HUES64 (cell line): ENCODE measurements at regions not wholly inside any gene's neighbourhood (a gene's known extent, or its start where the extent isn't known, plus 50 kb on each side); places are given as distances from the start of the nearest gene placed in this dataset.

Source experiments
- H3K27ac ChIP-seq: 2 replicates; pipeline ENCODE4 v1.7.0; 2013; ENCODE audit warnings: low read depth, low read length, inconsistent platforms
- H3K27me3 ChIP-seq: 2 replicates; pipeline ENCODE4 v1.6.1; 2013; ENCODE audit warnings: mild to moderate bottlenecking, low read length; ENCODE audit not compliant: insufficient read depth
- H3K36me3 ChIP-seq: 2 replicates; pipeline ENCODE4 v1.6.1; 2013; ENCODE audit warnings: mild to moderate bottlenecking, low read length; ENCODE audit not compliant: insufficient read depth
- H3K4me1 ChIP-seq: 2 replicates; pipeline ENCODE4 v1.6.1; 2013; ENCODE audit warnings: mild to moderate bottlenecking, low read length, moderate library complexity; ENCODE audit not compliant: insufficient read depth
- H3K4me3 ChIP-seq: 2 replicates; pipeline ENCODE4 v1.5.1; 2013; ENCODE audit warnings: mild to moderate bottlenecking, low read length, moderate library complexity
- H3K9ac ChIP-seq: 2 replicates; pipeline ENCODE4 v1.6.1; 2013; ENCODE audit warnings: mild to moderate bottlenecking, low read depth, low read length
- H3K9me3 ChIP-seq: 2 replicates; pipeline ENCODE4 v1.6.1; 2013; ENCODE audit warnings: low read depth, low read length; ENCODE audit not compliant: insufficient read depth
- WGBS: fragments of 150-250, 120-280 bp; methylation state at CpG from one replicate; pipeline ENCODE4 v1.1.7; 2013; ENCODE audit warnings: missing lambda C conversion rate; 5-methylcytosine and 5-hydroxymethylcytosine counted together

DNA sequence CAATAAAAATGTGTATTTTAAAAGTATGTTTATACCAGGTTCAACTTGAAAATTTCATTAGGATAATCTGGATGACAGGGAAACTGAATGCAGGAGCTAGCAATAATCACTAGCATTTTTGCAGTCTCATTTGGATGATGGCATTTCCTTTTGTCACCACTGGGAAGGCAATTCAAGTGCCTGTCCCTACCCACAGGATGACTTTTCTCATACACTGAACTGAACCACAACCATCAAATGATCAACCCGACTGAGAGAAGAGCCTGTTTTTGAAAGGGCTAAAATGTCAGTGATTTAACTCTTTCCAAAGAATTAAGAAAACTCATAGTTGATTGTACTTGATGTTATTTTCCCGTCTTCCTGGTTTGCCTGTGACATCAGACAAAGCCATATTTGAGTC, 115.0 kb downstream of the FAM124B start:
- no peaks in the 10 kb centered on the region for H3K4me1 ChIP-seq
- no peaks in the 10 kb centered on the region for H3K27me3 ChIP-seq
- H3K36me3 ChIP-seq: no peaks in the 10 kb centered on the region
- no peak overlapping the region for H3K4me3 ChIP-seq
- H3K27ac ChIP-seq: no peak overlapping the region
- H3K9ac ChIP-seq: no peak overlapping the region
- WGBS: 90% methylated on average over 2 of the region's 2 CpGs
- H3K9me3 ChIP-seq: no peaks in the 10 kb centered on the region

GRCh38 chr2:224284134-224284946, 117.6 kb downstream of the FAM124B start:
- no peak overlapping the region for H3K4me3 ChIP-seq
- no peaks in the 10 kb centered on the region for H3K27me3 ChIP-seq
- H3K9ac ChIP-seq: no peak overlapping the region
- no peaks in the 10 kb centered on the region for H3K9me3 ChIP-seq
- H3K4me1 ChIP-seq: no peaks in the 10 kb centered on the region
- 80% methylated on average over 1 of the region's 1 CpG for WGBS
- H3K36me3 ChIP-seq: no peaks in the 10 kb centered on the region
- no peak overlapping the region for H3K27ac ChIP-seq

DNA sequence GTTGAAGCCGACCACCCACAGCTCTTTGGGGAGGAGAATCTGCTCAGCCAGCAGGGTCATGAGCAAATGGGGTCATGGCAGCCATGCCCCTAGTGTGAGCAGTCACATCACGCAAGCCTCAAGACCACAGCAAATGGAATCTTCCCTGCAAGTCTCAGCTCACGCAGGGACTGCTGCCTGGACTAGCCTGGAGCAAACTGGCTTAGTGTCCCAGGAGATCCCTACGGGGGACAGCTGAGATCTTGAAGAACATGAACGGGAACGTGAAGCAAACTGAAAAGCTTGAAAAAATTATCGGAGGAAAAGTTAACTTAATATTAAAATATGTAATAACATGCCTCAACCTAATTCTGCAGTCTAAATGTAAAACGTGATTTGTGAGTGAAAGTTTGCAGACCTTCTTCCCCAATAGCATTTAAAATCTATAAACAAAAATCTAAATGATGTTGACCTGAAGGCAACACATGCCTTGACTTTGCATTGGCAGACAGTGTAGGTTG, 118.4 kb downstream of the FAM124B start:
- Histone ChIP-seq H3K27ac (no peak overlapping the region), H3K9ac (no peak overlapping the region), H3K36me3 (no peaks in the 10 kb centered on the region), H3K4me1 (no peaks in the 10 kb centered on the region), H3K9me3 (no peaks in the 10 kb centered on the region), H3K27me3 (no peaks in the 10 kb centered on the region), H3K4me3 (no peak overlapping the region)
- WGBS: 87% methylated on average over 7 of the region's 8 CpGs

- Histone ChIP-seq H3K27ac (no peak overlapping the region), H3K9me3 (no peaks in the 10 kb centered on the region), H3K36me3 (no peaks in the 10 kb centered on the region), H3K4me3 (no peak overlapping the region), H3K9ac (no peak overlapping the region), H3K4me1 (no peaks in the 10 kb centered on the region), H3K27me3 (no peaks in the 10 kb centered on the region)
- 98% methylated on average over 2 of the region's 2 CpGs for WGBS
Observed at GRCh38 chr2:224281374-224281773, 120.5 kb downstream of the FAM124B start.

DNA sequence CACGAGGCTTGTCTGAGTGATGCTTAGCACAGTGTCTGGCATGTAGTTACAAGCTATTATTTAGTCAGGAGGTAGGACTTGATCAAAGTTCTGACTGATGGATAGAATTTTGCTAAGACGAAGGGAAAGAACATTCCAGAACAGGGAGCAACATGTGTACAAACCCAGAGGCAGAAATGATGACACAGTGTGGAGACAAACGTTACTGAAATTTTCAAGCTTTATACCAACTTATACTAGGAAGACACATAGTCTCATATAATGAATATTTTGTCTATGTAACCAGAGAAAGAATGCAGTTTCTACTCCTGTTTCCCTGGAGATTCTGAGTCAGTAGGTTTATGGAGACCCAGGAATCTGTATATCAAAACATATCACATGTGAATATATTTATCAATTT, 123.4 kb downstream of the FAM124B start:
- no peaks in the 10 kb centered on the region for H3K4me1 ChIP-seq
- no peaks in the 10 kb centered on the region for H3K27me3 ChIP-seq
- H3K9ac ChIP-seq: no peak overlapping the region
- H3K4me3 ChIP-seq: no peak overlapping the region
- no peaks in the 10 kb centered on the region for H3K36me3 ChIP-seq
- 86% methylated on average over 2 of the region's 3 CpGs for WGBS
- H3K9me3 ChIP-seq: no peaks in the 10 kb centered on the region
- H3K27ac ChIP-seq: no peak overlapping the region

GRCh38 chr2:224276251-224276650, 125.7 kb downstream of the FAM124B start:
- Histone ChIP-seq H3K36me3 (no peaks in the 10 kb centered on the region), H3K4me3 (no peak overlapping the region), H3K27ac (no peak overlapping the region), H3K4me1 (no peaks in the 10 kb centered on the region), H3K27me3 (no peaks in the 10 kb centered on the region), H3K9me3 (no peaks in the 10 kb centered on the region), H3K9ac (no peak overlapping the region)

DNA sequence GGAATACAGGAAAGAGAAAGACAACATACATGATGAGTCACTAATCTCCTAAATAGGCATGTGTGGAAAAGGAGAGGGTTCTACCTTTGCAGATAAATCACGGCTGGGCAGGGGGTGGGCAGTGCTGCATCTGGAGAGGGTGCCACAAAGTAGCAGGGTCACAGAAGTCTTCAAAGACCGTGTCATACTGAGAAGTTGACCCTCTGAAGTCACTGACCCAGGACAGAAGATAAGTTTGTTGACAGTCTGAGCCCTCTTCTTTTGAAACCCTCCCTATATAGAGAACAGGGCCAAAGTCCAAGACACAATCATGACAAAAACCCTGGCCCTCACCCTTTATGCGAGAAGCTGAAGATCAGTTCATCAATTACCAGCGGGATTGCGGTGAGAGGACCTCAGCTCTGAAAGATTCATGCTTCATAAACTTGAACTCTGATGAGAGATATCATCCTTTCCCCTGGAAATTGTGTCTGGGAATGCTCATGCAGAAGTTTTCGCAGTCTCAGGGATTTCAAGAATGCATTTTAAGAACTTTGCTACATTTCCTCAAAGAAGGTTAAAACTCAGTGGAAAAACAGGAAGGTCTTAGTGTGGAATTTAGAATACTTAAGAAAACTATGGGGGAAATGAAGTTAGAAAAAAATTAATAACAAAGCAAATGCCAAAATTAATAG, 129.5 kb downstream of the FAM124B start:
- WGBS: 87% methylated on average over 6 of the region's 6 CpGs
- Histone ChIP-seq H3K9ac (no peak overlapping the region), H3K27me3 (no peaks in the 10 kb centered on the region), H3K4me3 (no peak overlapping the region), H3K27ac (no peak overlapping the region), H3K9me3 (no peaks in the 10 kb centered on the region), H3K36me3 (no peaks in the 10 kb centered on the region), H3K4me1 (no peaks in the 10 kb centered on the region)

GRCh38 chr2:224271617-224272236, 130.2 kb downstream of the FAM124B start:
- Histone ChIP-seq H3K27ac (no peak overlapping the region), H3K4me3 (no peak overlapping the region), H3K36me3 (no peaks in the 10 kb centered on the region), H3K9ac (no peak overlapping the region), H3K4me1 (no peaks in the 10 kb centered on the region), H3K9me3 (no peaks in the 10 kb centered on the region), H3K27me3 (no peaks in the 10 kb centered on the region)
- WGBS: 92% methylated on average over 1 of the region's 1 CpG

DNA sequence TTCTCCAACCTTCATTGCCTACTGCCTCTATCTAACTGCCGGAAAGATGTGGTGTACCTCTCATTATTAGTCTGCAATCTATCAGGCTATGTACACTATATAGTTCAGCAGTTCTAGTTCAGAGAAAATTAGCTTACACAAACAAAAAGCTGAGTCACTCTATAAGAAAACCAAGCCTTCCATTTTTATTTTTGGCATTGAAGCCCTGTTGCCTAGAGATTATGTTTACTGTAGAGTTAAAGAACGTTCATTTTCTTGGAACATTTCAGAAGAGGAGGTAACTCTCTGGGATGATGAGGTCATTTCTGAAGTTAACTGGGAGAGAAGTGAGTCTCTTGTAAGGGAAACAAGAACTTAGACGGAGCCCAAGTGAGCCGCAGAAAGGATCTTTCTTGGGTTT, 133.5 kb downstream of the FAM124B start:
- Histone ChIP-seq H3K9ac (no peak overlapping the region), H3K27ac (no peak overlapping the region), H3K36me3 (no peaks in the 10 kb centered on the region), H3K9me3 (no peaks in the 10 kb centered on the region), H3K27me3 (no peaks in the 10 kb centered on the region), H3K4me3 (no peak overlapping the region), H3K4me1 (peaks cover 9% of the 10 kb centered on the region)
- WGBS: 80% methylated on average over 4 of the region's 4 CpGs

DNA sequence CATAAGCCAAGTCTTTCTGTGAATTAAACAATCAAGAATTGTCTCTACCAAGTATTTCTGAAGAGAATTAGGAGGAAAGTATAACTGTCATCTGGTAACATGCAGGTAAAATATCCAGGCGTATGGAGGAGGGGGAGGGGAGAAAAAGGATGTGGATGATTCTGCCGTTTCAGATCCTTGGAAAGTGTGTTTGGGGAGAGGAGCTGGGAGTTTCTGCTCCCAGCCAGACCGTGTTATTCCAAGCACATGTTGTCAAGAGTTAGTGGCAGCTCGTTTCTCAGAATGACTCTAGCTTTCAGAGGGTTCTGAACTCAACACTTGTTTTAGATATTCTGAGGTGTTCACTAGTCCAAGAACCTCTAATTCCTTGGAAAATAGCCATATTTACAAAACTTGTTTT, 137.6 kb downstream of the FAM124B start:
- H3K9ac ChIP-seq: no peak overlapping the region
- 57% methylated on average over 4 of the region's 4 CpGs for WGBS
- no peak overlapping the region for H3K27ac ChIP-seq
- H3K36me3 ChIP-seq: no peaks in the 10 kb centered on the region
- H3K9me3 ChIP-seq: no peaks in the 10 kb centered on the region
- no peaks in the 10 kb centered on the region for H3K27me3 ChIP-seq
- H3K4me3 ChIP-seq: no peak overlapping the region
- peaks cover 9% of the 10 kb centered on the region for H3K4me1 ChIP-seq

DNA sequence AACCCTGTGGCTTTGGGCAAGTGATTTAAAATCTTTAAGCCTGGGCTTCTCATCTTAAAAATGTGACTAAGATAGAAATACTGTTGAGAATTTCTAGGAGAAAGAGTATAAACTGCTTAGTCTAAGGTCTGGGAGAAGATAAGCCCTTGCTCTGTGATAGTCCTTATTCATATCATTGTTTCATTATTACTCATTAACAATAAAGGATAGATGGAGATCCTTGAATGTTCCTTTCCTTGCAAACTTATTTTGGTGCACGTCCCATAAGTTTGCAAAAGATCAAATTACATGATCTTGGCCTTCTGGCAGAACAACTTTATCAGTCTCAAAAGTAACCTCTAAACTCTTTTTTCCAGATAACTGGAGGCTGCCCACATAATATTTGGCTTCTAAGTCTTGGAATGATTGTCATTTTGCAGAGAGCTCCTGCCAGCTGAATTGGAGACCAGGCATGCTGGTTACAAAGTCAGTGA, 138.3 kb downstream of the FAM124B start:
- H3K4me3 ChIP-seq: no peak overlapping the region
- WGBS: 80% methylated on average over 1 of the region's 1 CpG

More for the DNA sequence above, 138.3 kb downstream of the FAM124B start:
- Histone ChIP-seq H3K9me3 (no peaks in the 10 kb centered on the region), H3K9ac (no peak overlapping the region), H3K36me3 (no peaks in the 10 kb centered on the region), H3K27ac (no peak overlapping the region), H3K27me3 (no peaks in the 10 kb centered on the region), H3K4me1 (peaks cover 9% of the 10 kb centered on the region)
